ENCODE measurements at regions not wholly inside any gene's neighbourhood (a gene's known extent, or its start where the extent isn't known, plus 50 kb on each side); places are given as distances from the start of the nearest gene placed in this dataset.

DNA sequence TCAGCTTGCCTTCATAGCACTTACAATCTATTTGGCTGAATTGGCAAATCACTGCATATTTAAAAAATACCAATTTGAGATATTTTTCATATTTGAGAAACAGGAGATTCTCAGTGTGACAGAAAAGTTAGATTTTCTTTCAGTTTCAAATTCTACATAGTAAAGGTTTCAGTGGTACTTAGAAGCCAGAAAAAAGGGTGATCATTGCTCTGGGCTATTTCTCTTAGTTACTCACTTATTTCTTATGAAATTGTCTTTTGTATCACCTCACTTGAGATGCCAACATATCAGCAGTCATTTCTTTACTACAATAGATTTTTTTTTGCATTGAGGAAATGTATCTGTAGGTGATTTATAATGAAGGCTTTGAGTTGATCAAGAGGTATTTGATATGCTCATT, 478.2 kb downstream of the GATA3 start:
- DNase-seq (ENCODE audit: low read depth in 1 of 2, low spot score in 1 of 2) = no peak

DNA sequence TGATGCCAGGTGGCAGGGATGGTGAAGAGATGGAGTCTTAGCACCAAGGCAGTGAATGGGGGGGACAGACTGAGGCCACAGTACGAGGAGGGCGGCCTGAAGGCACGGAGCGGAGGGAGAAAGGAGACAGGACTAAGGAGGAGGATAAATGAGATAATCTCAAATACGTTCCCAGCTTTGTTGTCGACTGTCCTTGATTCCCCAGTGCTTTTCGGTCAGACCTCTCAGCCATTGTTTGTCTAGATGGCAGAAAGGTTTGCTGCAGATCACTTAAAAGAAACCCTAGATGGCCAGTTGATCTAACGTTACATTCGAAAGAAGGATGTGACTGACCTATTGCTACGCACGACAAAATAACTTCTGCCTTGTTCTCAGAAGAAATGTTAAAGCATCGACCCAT, 479.0 kb downstream of the GATA3 start:
- DNase-seq (ENCODE audit: low read depth in 1 of 2, low spot score in 1 of 2) = no peak

DNA sequence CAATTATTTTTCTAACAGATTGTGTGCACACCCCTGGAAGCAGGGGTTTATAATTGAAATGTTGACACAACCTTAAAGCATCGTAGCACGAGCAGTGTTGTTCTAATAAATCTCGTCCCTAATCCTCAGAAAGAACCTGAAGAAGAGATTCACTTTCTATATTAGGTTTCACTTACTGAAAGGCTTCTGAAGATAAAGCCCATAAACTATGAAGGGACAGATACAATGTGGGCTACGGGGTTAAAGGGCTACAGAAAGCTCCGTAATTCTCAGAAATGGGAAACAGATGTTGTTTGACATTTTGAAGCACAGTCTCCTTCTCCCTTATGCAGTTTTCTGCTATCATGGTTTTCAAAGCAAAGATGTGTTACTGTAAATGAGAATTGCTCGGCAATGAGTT, 479.6 kb downstream of the GATA3 start:
- DNase-seq (ENCODE audit: low read depth in 1 of 2, low spot score in 1 of 2) = no peak

DNA sequence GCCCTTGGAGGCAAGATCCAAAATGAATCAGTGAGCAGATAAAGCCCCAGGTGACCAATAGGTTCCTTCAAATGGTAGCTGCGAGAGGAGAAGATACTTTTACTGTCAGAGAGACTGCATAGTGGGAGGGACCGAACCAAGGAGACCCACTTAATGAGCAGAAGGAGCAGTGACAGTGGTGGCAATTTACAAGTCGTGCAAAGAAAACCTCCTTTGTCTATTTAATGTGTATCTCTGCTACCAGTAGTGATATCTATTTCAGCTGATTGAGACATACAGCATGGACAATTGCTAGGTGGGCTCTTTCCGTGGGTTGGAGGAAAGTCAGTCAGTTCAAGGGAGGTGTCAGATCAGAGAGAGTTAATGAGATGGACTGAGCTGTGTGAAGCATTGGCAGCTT, 480.4 kb downstream of the GATA3 start:
- no peak for DNase-seq (ENCODE audit: low read depth in 1 of 2, low spot score in 1 of 2)

DNA sequence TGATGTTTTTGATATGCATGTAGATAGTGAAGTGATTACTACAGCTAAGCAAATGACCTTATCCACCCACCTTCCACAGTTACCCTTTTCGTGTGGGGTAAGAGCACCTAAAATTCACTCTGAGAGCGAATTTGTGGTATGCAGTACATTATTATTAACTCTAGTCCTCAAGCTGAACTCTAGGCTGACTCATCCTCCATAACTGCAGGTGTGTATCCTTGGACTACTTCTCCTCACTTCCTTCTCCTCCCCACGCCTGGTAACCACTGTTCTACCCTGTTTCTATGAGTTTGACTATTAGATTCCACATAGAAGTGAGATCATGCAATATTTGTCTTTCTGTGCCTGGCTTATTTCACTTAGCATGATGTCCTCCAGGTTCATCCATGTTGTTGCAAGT, 484.6 kb downstream of the GATA3 start:
- DNase-seq (ENCODE audit: low read depth in 1 of 2, low spot score in 1 of 2) = no peak

DNA sequence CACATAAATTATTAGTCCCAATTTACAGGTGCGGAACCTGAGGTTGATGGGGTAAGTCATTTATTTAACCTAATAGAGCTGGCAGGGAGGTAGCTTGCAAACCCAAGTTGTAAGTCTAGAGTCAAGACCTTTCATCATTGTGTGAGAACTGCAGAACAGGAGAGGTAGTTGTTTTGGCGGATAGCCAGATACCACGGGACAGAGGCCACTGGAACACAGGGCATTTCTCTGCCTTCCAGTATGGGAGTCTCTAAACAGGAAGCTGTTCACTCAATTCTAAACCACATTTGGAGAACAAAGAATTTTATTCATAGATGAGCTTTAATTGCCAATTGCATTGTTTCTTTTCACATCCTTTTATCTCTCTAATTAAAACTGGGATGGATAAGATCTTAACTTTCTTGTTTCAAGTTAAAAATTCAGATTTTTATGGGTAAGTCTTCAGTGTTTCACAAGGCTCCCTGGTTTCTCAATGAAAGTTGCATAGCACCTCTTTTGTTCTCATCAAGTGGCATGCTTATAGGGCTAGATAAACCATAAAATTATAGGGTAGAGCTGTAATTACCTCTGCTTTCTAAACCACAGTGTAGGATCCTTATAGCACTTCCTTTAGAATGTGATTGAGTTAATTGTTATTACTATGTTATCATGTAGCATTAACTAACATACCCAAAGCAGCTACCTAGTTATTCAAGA, 489.0 kb downstream of the GATA3 start:
- DNase-seq (ENCODE audit: low read depth in 1 of 2, low spot score in 1 of 2) = no peak

DNA sequence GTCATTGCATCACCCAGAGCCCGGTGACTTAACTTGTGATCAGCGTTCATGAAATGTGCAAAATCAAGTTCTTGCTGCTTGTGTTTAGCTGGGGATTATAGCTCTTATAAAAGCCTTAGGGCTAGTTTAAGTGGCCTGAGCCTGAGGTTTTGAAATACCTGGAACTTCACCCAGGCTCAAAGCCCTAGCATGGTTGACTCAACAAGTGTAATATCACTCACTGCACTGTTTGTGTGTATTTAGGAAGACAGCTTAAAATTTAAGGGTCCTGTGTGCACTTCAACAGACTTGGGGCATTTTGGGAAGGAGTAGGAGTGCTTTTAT, 489.5 kb downstream of the GATA3 start:
- DNase-seq (ENCODE audit: low read depth in 1 of 2, low spot score in 1 of 2) = no peak

DNA sequence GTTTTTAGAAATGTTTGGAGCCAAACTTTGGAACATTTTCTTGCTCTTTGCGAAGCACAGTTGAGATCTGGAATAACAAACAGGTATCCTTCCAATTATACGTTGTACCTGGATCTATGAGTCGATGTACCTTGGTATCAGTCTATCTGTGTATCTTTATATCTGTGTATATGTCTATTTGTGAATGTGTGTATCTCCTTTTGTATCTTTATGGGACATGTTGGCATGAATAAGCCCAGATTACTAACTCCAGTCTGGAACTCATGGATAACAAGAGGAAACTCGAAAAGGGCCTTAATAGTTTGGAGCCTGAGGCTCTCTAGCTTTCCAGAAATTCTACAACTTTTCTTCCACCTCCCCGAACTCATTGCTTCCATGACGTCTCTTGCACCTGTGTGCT, 490.0 kb downstream of the GATA3 start:
- DNase-seq (ENCODE audit: low read depth in 1 of 2, low spot score in 1 of 2) = no peak

DNA sequence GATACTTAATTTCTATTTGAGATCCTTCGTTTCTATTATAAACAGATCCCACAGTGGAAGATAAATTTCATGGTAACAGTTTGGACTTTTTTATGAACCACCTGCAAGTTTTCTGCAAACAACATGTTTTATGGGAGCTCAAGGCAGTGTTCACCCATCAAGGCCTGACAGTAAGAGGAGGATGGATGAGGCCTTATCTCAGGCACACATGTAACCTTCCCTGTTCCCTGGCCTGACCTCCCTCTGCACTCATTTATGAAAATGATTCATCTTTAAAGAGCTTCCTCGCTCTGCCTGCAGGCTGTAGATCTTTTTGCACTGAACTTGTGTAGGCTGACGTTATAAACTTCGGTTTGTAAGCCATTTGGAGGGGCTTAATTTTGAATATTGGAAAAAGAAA, 500.1 kb downstream of the GATA3 start:
- no peak for DNase-seq (ENCODE audit: low read depth in 1 of 2, low spot score in 1 of 2)

DNA sequence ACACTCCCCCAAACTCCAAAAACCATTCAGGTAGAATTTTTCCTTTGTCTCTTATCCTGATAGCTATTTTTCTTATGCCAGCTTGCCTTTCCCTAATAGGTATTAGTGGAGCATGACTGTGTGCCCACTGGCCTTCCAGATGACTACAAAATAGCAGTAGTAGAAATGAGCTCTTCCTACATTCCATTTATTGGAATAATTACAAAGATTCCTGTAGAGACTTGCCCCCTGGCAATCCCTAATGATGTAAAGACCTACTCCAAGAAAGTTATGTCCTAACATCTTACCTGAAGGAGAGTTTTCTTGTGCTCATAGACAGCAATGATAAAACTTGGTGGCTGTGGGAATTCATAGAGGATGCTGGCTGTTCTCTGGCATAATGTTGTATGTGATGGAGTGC, 501.8 kb downstream of the GATA3 start:
- DNase-seq (ENCODE audit: low read depth in 1 of 2, low spot score in 1 of 2) = no peak

DNA sequence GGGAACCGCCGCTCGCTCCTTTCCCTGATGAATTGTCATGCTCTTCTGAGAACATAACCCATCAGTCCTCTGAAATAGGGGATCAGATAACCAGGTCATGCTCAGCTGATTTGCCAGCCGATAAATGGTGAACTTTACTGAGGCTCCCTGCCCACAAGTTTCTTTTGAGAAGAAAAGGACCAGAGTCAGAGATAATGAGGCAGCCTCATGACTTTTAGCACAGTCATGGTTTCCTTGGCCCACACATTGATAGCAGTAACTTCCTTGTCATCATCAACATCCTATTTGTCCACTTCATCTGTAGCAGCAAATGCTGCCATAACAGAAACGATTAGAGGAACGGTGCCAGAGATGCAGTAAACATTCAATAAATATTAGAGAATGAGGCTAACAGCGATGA, 509.0 kb downstream of the GATA3 start:
- DNase-seq (ENCODE audit: low read depth in 1 of 2, low spot score in 1 of 2) = no peak

DNA sequence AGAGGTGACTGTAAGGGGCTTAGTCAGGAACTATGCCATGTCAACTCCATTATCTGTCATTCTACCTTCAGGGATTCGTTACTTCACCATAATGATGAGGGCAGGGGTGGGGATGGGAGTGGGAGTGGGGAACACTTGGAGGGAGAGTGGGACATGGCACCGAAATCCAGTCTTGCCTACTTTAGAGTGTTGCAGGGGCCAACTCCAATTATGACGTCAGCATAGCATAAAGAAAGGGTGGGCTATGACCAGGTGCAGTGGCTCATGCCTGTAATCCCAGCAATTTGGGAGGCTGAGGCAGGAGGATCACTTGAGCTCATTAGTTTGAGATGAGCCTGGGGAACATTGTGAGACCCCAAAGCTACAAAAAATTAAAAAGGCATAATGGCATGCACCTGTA, 512.2 kb downstream of the GATA3 start:
- DNase-seq (ENCODE audit: low read depth in 1 of 2, low spot score in 1 of 2) = no peak

DNA sequence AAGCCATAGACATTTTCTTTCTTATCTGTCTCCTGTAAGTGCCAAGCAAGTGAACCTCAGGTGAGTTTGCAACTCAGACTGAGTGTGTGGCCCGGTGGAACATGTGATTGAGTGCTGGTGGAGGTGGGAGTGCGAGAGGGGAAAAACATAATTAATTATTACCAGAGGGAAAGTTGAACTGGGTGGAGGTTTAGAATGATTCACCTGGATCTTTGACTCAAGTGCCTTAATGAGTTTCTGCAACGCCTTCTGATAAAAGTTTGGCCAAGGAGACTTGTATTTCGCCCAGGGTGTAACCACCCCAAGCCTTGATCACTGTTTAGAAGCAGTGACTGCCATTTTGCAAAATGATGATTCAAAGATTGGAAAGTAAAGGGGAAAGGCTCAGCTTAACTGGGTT, 513.9 kb downstream of the GATA3 start:
- no peak for DNase-seq (ENCODE audit: low read depth in 1 of 2, low spot score in 1 of 2)

DNA sequence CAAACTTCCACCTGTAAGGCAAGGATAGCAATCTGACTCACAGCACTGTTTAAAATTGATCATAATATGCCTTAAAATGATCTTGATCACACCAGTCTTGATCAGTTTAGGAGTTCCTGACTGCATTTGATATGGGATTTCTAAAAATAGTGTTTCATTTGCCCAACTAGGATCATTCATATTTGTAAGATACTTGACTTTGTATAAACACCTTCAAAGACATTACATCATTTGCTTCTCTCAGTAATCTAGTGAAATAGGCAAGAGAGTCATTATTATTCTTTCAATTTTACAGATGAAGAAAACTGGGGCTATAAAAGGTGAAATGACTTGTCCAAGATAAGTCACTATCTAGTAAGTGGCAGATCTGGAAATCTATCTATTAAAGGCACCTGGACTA, 521.1 kb downstream of the GATA3 start:
- DNase-seq (ENCODE audit: low read depth in 1 of 2, low spot score in 1 of 2) = no peak

DNA sequence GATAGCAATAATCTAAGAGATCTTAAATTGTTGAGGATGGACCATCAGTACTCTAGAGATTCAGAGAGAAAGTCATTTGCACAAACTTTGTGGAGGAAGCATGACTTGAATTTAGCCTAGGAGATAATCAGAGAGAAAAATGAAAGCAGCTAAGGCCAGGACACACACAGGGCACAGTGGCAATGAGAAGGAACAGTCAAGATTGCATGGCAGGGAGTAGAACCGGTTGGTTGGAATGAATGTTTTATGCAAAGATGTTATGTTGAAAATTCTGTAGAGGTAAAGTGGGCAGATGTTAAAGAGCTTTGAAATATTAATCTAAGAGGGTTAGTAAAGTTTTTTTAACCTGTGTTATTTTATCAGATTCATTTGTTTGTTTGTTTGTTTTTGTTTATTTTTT, 521.8 kb downstream of the GATA3 start:
- DNase-seq (ENCODE audit: low read depth in 1 of 2, low spot score in 1 of 2) = no peak

DNA sequence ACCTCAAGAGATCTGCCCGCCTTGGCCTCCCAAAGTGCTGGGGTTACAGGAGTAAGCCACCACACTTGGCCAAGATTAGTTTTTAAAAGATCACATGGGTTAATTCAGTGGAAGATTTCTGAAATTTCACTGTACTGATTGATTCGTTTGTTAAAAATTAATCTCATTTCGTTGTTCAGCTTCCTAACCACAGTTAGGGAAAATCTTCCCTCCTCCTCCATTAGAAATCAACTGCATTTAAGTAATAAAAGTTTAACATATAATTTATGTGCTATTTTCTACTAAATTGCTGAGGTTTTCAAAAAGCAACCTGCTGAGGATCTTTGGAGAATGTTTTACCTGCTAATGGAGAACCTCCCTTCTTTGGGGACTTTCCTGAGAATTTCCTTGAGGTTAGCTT, 522.4 kb downstream of the GATA3 start:
- DNase-seq (ENCODE audit: low read depth in 1 of 2, low spot score in 1 of 2) = no peak

DNA sequence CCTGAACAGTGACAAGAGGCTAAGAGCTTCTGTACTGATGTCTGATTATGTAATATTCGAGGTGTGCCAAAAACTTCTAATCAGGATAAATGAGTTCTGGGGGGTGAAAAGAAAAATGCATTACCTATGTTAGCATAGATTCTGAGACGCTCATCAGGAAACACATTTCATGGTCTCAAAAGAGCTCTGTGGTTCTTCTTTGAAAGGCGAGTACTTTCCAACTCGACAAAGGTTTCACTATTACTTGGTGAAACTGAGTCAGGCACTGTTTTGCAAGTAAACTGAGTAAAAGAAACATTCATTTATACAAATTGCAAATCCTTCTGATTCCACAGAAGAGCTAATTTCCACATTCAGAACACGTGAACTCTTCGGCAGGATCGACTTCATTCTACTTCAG, 523.2 kb downstream of the GATA3 start:
- no peak for DNase-seq (ENCODE audit: low read depth in 1 of 2, low spot score in 1 of 2)

DNA sequence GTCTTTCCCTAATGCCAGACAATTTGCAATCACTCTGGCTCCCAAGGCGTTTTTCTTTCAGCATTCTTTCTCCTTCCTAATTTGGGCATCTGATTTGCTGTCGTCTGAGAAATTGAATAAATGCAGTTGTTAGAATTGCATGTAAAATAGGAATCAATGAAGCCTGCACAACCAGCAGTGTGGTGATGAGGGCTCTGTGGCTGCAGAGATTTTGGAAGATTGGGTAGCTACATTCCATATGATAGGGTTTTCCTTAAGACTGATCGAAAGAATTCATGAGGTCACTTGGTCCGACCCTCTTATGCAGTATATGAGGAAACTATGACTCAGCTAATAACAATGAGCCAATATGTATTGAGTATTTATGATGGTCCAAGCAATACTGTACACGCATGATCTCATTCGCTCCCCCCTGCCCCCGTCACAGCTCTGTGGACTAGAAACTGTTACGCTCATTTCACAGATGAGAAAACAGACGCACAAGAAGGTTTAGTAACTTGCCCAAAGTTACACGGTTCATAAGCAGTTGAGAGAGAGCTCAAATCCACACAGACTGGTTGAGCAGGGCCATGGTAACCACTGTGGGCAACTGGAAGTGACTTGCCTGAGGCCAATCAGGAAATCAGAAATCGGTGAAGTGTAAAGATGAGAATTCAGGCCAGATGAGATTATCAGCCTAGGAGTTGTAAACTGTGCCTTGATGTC, 527.2 kb downstream of the GATA3 start:
- no peak for DNase-seq (ENCODE audit: low read depth in 1 of 2, low spot score in 1 of 2)

DNA sequence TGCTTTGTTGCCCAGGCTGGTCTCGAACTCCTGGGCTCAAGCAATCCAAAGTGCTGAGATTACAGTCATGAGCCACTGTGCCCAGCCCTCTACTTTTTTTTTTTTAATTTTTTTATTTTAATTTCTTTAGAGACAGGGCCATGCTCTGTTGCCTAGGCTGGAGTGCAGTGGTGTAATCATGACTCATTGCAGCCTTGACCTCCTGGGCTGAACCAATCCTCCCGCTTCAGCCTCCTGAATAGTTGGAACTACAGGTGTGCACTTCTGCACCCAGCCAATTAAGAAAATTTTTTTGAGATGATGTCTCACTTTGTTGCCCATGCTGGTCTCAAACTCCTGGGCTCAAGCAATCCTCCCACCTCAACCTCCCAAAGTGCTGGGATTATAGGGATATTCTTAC, 528.6 kb downstream of the GATA3 start:
- DNase-seq (ENCODE audit: low read depth in 1 of 2, low spot score in 1 of 2) = no peak

DNA sequence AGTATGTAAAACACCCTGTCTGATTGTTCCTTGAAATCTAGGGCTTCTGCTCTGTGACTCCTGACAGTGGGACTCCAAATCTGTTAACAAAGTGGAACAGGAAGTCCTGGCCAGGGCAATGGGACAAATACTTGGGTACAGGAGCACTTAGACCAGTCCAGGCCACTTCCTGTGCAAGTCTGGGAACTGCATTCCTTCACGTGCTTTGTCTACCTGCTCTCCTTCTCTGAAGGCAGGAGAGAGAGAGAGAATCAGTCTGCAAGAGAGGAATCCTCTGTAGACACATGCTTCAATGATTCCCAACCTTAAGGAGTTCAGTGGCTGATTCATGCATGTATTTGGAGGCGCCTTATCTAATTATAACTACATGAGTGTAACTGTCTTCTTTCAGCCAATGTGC, 530.2 kb downstream of the GATA3 start:
- no peak for DNase-seq (ENCODE audit: low read depth in 1 of 2, low spot score in 1 of 2)

DNA sequence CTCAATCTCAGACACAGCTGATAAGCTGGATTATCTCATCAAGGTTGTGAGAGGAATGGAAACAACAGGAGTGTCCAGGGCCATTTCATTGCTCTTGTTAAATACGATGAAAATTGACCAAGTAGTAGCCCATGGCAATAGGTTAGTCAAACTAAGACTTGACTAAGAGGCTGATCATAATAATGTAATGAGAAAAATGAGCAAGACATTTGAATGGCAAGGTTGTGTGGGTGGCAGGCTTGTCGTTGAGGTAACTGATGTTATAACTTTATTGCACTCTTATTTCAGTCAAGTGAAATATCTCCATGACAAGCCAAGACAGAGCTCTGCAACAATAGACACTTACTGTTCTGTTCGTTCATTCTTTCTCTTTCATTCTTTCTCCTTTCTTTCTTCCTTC, 532.0 kb downstream of the GATA3 start:
- DNase-seq (ENCODE audit: low read depth in 1 of 2, low spot score in 1 of 2) = no peak

DNA sequence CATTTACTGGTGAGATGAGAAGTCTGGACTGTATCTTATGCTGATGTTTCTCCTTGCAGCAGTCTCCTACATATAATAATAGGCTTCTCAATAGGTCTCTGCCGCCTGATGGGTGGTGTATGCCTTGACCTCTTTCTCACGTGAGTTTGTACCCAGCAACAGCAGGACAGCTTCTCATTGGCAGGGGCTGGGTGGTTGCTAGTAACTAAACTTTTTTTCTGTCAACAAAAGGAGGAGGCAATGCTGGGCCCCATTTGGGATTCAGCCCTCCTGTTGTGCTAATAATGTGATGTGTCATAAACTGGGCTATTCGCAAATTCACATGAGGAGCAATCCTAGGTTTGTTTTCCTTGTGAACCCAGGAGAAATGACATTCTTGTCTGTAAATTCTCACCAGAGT, 533.6 kb downstream of the GATA3 start:
- DNase-seq (ENCODE audit: low read depth in 1 of 2, low spot score in 1 of 2) = no peak

DNA sequence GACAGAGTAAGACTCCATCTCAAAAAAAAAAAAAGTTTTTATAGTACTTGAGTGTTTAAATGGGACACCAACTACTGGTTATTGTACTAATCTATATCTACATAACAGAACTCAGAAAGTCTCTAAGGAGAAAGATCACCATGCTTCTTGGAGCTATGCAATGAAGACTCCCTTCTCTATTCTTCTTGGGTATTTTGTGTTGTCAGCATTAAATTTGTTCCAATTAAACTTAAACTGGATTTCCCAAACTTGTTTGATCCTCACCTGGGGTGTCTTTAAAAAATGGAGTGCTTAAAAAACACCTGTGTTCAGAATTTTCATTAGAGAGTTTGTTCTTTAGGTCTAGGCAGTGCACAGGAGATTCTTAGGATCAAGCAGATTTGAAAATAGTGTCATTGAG, 536.0 kb downstream of the GATA3 start:
- DNase-seq (ENCODE audit: low read depth in 1 of 2, low spot score in 1 of 2) = no peak

Data from activated T-helper 1 cell treated with anti-CD3 and anti-CD28 coated beads, Interleukin-2, amount 50 U/mL, for 16 hours (primary cell).